Mucosa of descending colon (tissue), 3 donors: ENCODE measurements at regions not wholly inside any gene's neighbourhood (a gene's known extent, or its start where the extent isn't known, plus 50 kb on each side); places are given as distances from the start of the nearest gene placed in this dataset.

Experiments
- ATAC-seq: fragments of 200-7000 bp; cut with Tn5 transposase; one replicate; pipeline ENCODE4 v1.9.1; 2020; ENCODE audit warnings: mild to moderate bottlenecking, moderate library complexity
- DNase-seq, 3 donors: peaks; one replicate each; pipeline ENCODE4 v3.0.0-alpha.2; 2020
- H3K36me3 ChIP-seq: fragments of 200-600 bp; one replicate; pipeline ENCODE4 v1.8.0; 2021; ENCODE audit warnings: low read depth, mild to moderate bottlenecking
- H3K4me1 ChIP-seq: fragments of 200-600 bp; one replicate; pipeline ENCODE4 v1.8.0; 2021; ENCODE audit warnings: low read depth, mild to moderate bottlenecking
- H3K4me3 ChIP-seq: fragments of 200-600 bp; one replicate; pipeline ENCODE4 v1.8.0; 2021; ENCODE audit warnings: mild to moderate bottlenecking
- H3K9me3 ChIP-seq: fragments of 200-600 bp; one replicate; pipeline ENCODE4 v1.8.0; 2021; ENCODE audit warnings: mild to moderate bottlenecking
- intact Hi-C, 2 donors: fragments of 100-400 bp; cut with DNase I in 1 of 2; cut with micrococcal nuclease in 1 of 2; formaldehyde crosslinking; loops; one replicate each; pipeline versions ENCODE4 v1.11.0 to v1.11.1; 2022; cut with DNase I, micrococcal nuclease
- TF ChIP-seq, protein P1 (sequence below): fragments of 200-600 bp; IDR thresholded peaks from one replicate; pipeline ENCODE4 v1.8.0; 2022; ENCODE audit warnings: antibody characterized with exemption, mild to moderate bottlenecking
- donor health status: DM: no; HTN: no; CAD: no; lungs with moderate emphysema.
- donor health status: DM: no; HTN: no; CAD: no.
- donor health status: DM: no; HTN: yes; CAD: no.

- H3K36me3 ChIP-seq = no peaks in the 10 kb centered on the region
- TF ChIP-seq, protein P1, sequence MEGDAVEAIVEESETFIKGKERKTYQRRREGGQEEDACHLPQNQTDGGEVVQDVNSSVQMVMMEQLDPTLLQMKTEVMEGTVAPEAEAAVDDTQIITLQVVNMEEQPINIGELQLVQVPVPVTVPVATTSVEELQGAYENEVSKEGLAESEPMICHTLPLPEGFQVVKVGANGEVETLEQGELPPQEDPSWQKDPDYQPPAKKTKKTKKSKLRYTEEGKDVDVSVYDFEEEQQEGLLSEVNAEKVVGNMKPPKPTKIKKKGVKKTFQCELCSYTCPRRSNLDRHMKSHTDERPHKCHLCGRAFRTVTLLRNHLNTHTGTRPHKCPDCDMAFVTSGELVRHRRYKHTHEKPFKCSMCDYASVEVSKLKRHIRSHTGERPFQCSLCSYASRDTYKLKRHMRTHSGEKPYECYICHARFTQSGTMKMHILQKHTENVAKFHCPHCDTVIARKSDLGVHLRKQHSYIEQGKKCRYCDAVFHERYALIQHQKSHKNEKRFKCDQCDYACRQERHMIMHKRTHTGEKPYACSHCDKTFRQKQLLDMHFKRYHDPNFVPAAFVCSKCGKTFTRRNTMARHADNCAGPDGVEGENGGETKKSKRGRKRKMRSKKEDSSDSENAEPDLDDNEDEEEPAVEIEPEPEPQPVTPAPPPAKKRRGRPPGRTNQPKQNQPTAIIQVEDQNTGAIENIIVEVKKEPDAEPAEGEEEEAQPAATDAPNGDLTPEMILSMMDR = no peak
- no peak for DNase-seq
- ATAC-seq = no peak
- intact Hi-C loops = no loop called here
- no peaks in the 10 kb centered on the region for H3K4me1 ChIP-seq
- H3K9me3 ChIP-seq = peaks cover 6% of the 10 kb centered on the region
- H3K4me3 ChIP-seq = no peak overlapping the region
These were observed 298.3 kb downstream of the IRX1 start for GRCh38 chr5:3893975-3894374.

DNA sequence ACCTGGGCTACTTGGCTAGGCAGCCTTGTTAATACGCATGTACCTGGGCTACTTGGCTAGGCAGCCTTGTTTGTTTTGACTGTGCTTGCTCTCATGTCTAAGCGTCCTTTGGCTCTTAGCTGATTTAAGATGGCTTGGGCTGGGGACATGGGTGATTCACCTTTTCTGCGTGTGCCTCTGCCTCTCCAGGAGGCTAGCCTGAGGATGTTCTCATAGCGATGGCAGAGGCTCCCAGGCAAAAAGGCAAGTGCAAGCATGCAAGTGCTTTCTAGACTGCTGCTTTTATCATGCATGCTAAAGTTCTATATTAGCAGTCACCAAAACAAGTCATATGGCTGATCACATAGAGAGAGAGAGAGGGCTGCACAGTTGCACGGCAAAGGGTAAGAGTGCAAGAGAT is 300.5 kb downstream of the IRX1 start:
- ATAC-seq (no peak), DNase-seq (no peak)
- no peak overlapping the region for H3K4me3 ChIP-seq
- TF ChIP-seq, protein P1 = no peak
- no peaks in the 10 kb centered on the region for H3K4me1 ChIP-seq
- H3K36me3 ChIP-seq = no peaks in the 10 kb centered on the region
- intact Hi-C loops = no loop called here
- peaks cover 3% of the 10 kb centered on the region for H3K9me3 ChIP-seq

- intact Hi-C loops = no loop called here
- Histone ChIP-seq H3K4me3 (no peak overlapping the region), H3K9me3 (peaks cover 9% of the 10 kb centered on the region), H3K36me3 (no peaks in the 10 kb centered on the region), H3K4me1 (no peaks in the 10 kb centered on the region)
- DNase-seq = no peak
- TF ChIP-seq, protein P1 = no peak
- no peak for ATAC-seq
These were observed 303.5 kb downstream of the IRX1 start for GRCh38 chr5:3899093-3899492.

DNA sequence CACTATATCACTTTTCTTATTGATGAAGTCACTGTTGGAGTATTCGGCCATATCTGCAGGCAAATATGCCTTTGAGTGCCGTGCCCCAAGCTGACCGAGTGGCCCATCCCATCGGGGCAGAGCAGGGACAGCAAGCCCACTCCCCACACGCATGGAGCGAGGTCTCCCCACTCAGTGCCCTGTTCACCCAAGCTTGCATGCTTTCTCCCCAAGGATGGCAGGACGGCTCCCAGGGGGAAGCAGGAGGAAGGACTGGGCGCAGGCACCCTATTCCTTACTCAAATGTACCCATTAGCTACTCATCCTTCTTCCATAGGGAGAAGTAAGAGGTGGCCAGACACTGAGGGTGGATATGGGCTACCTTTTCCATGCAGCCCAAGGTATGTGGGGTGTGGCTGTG is 309.0 kb downstream of the IRX1 start:
- intact Hi-C loops = no loop called here
- H3K9me3 ChIP-seq = peaks cover 22% of the 10 kb centered on the region
- H3K4me1 ChIP-seq = no peaks in the 10 kb centered on the region
- no peak for DNase-seq
- ATAC-seq = no peak
- TF ChIP-seq, protein P1 = no peak
- no peaks in the 10 kb centered on the region for H3K36me3 ChIP-seq
- H3K4me3 ChIP-seq = no peak overlapping the region

- no peaks in the 10 kb centered on the region for H3K4me1 ChIP-seq
- TF ChIP-seq, protein P1 = no peak
- DNase-seq (no peak), ATAC-seq (no peak)
- intact Hi-C loops = no loop called here
- H3K9me3 ChIP-seq = peaks cover 26% of the 10 kb centered on the region
- no peaks in the 10 kb centered on the region for H3K36me3 ChIP-seq
- no peak overlapping the region for H3K4me3 ChIP-seq
These were observed 309.4 kb downstream of the IRX1 start for GRCh38 chr5:3905031-3905430.

DNA sequence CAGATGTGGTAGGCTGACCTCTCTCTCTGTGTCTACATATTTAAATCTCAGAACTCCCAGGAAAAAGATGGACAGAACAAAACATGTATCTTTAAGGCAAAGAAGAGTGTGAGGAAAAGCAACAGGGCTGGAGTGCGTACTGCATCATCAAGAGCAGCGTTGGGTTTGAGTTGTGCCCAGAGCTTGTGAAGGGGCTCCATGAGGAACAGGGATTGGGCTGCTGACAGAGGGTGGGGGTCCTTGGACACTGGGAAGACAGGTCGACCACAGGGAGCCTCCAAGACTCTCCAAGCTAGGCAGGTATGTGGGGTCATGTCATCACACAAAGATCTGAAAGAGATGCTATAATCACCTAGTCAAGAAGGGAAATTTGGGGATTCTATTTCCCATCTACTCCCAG is 309.9 kb downstream of the IRX1 start:
- no peak for DNase-seq
- Histone ChIP-seq H3K4me1 (no peaks in the 10 kb centered on the region), H3K36me3 (no peaks in the 10 kb centered on the region), H3K9me3 (peaks cover 27% of the 10 kb centered on the region), H3K4me3 (no peak overlapping the region)
- TF ChIP-seq, protein P1 = no peak
- no peak for ATAC-seq
- intact Hi-C loops = no loop called here
